WTC11 (cell line): ENCODE measurements at regions not wholly inside any gene's neighbourhood (a gene's known extent, or its start where the extent isn't known, plus 50 kb on each side); places are given as distances from the start of the nearest gene placed in this dataset.

ENCODE experiments used
- ATAC-seq: fragments of 200-7000 bp; cut with Tn5 transposase; 2 replicates; pipeline ENCODE4 v1.10.0; 2021; ENCODE audit warnings: mild to moderate bottlenecking, moderate library complexity
- CTCF ChIA-PET: fragments of 300-600 bp; sonication (Branson Sonifier 250); formaldehyde crosslinking; loops from one replicate; lab custom pipeline; 2021; ENCODE audit warnings: antibody characterized with exemption; lab: Charles Lee
- POLR2A ChIA-PET: fragments of 350-600 bp; sonication (Branson Sonifier 250); formaldehyde crosslinking; loops from one replicate; lab custom pipeline; 2021; ENCODE audit warnings: antibody characterized with exemption; lab: Charles Lee
- DNase-seq: peaks from one replicate; pipeline ENCODE4 v3.0.0; 2021; ENCODE audit warnings: low spot score
- H3K27ac Mint-ChIP-seq: 2 replicates; pipeline ENCODE4 v1.8.0; 2021; ENCODE audit warnings: mixed read lengths
- H3K27me3 Mint-ChIP-seq: 2 replicates; pipeline ENCODE4 v1.8.0; 2021; ENCODE audit warnings: low read depth, mild to moderate bottlenecking, moderate library complexity, mixed read lengths
- H3K36me3 Mint-ChIP-seq: 2 replicates; pipeline ENCODE4 v1.8.0; 2021; ENCODE audit warnings: mixed read lengths
- H3K4me1 Mint-ChIP-seq: 2 replicates; pipeline ENCODE4 v1.8.0; 2022; ENCODE audit warnings: mixed read lengths
- H3K4me3 Mint-ChIP-seq: 2 replicates; pipeline ENCODE4 v1.8.0; 2021; ENCODE audit warnings: mild to moderate bottlenecking, moderate library complexity, mixed read lengths
- H3K9me3 Mint-ChIP-seq: 2 replicates; pipeline ENCODE4 v1.8.0; 2021; ENCODE audit warnings: mixed read lengths
- EMX1 ChIP-seq: fragments of 250-450 bp; sonication (Bioruptor Pico); IDR thresholded peaks from 2 replicates; pipeline ENCODE4 v1.8.0; 2021; ENCODE audit warnings: mild to moderate bottlenecking
- NFE2L1 ChIP-seq: sonication (generic); formaldehyde crosslinking; IDR thresholded peaks from 2 replicates; pipeline ENCODE4 v1.8.1; 2023; ENCODE audit warnings: missing genetic modification reagents
- PRRX2 ChIP-seq: fragments of 250-450 bp; sonication (Bioruptor Pico); IDR thresholded peaks from 2 replicates; pipeline ENCODE4 v1.8.0; 2021; ENCODE audit warnings: mild to moderate bottlenecking
- TF ChIP-seq, protein P1 (sequence below): sonication (generic); formaldehyde crosslinking; IDR thresholded peaks from 2 replicates; pipeline ENCODE4 v1.8.0; 2022; ENCODE audit warnings: mild to moderate bottlenecking, missing genetic modification reagents
- TF ChIP-seq, protein P2 (sequence below): fragments of 250-450 bp; sonication (Bioruptor Pico); conservative IDR thresholded peaks from 2 replicates; pipeline ENCODE4 v1.9.0; 2021; ENCODE audit warnings: mild to moderate bottlenecking
- TF ChIP-seq, protein P3 (sequence below): sonication (generic); formaldehyde crosslinking; IDR thresholded peaks from 2 replicates; pipeline ENCODE4 v1.8.0; 2023; ENCODE audit warnings: mild to moderate bottlenecking, missing genetic modification reagents
- TF ChIP-seq, protein P4 (sequence below): fragments of 200-600 bp; IDR thresholded peaks from 2 replicates; pipeline ENCODE4 v1.8.0; 2022; ENCODE audit warnings: antibody characterized with exemption
- TF ChIP-seq, protein P5 (sequence below): sonication (generic); formaldehyde crosslinking; IDR thresholded peaks from 2 replicates; pipeline ENCODE4 v1.8.1; 2022; ENCODE audit warnings: mild to moderate bottlenecking, missing genetic modification reagents, moderate library complexity, borderline replicate concordance
- TF ChIP-seq, protein P6 (sequence below): fragments of 250-450 bp; sonication (Bioruptor Pico); IDR thresholded peaks from 2 replicates; pipeline ENCODE4 v1.9.0; 2021; ENCODE audit warnings: mild to moderate bottlenecking, borderline replicate concordance

DNA sequence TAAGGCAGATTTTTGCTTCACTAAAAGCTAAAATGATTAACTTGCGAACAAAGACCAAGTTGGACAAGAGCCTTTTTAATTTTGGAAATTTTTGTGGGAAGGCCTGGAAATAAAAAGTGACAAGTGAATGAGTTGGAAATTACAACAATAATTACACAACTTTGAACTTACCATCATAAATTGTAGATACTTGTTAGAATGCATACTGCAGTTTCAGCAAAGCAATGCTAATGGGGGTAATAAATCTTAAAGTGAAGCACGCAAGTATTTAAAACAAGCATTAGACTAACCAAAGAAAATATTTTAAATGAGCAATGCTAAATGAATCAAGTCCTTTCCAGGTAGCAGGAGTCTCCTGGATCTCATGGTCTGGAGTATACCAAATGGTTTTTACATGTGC, 83.2 kb upstream of the EYA4 start:
- Mint-ChIP-seq H3K27me3 (no peaks in the 10 kb centered on the region), H3K4me3 (no peak overlapping the region), H3K27ac (no peak overlapping the region), H3K36me3 (peaks cover 9% of the 10 kb centered on the region), H3K4me1 (peaks cover 16% of the 10 kb centered on the region), H3K9me3 (peaks cover 18% of the 10 kb centered on the region)
- DNase-seq (no peak), ATAC-seq (no peak)
- ChIA-PET POLR2A (no interaction called here), CTCF (interaction anchor here (1.2 kb wide), 1 partner anchor 34 kb away, joined by 3 read pairs; no protein-coding TSS in a partner anchor)
- no peak for TF ChIP-seq PRRX2 (CRISPR knock-in tag)
- no peak for TF ChIP-seq NFE2L1
- TF ChIP-seq, protein P1, sequence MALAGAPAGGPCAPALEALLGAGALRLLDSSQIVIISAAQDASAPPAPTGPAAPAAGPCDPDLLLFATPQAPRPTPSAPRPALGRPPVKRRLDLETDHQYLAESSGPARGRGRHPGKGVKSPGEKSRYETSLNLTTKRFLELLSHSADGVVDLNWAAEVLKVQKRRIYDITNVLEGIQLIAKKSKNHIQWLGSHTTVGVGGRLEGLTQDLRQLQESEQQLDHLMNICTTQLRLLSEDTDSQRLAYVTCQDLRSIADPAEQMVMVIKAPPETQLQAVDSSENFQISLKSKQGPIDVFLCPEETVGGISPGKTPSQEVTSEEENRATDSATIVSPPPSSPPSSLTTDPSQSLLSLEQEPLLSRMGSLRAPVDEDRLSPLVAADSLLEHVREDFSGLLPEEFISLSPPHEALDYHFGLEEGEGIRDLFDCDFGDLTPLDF (CRISPR knock-in tag): no peak
- TF ChIP-seq, protein P2, sequence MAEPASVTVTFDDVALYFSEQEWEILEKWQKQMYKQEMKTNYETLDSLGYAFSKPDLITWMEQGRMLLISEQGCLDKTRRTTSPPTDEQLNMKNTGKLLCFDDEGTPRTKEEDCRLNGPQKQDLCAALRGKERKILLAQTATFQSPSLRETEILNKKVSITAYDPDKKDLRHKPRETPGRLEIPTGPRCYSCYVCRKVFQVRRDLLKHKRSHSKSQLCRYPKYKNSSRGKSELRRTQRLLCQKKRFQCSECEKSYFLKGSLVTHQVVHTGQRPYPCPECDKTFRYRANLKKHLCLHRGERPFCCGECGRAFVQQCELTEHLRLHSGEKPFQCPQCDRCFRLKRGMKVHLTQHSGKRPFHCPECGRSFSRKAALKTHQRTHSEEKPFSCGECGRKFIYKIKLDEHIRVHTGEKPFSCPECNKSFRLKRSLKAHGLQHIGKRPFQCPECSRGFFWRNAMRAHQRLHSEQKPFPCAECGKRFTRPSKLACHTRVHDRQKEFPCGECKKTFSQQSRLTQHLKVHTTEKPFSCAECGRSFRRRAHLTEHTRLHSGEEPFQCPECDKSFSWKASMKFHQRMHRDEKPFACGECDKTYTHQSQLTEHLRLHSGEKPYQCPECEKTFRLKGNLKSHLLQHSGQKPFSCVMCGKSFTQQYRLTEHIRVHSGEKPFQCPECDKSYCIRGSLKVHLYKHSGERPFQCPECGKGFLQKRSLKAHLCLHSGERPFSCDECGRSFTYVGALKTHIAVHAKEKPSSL (CRISPR knock-in tag): no peak
- no peak for TF ChIP-seq EMX1 (CRISPR knock-in tag)
- TF ChIP-seq, protein P3, sequence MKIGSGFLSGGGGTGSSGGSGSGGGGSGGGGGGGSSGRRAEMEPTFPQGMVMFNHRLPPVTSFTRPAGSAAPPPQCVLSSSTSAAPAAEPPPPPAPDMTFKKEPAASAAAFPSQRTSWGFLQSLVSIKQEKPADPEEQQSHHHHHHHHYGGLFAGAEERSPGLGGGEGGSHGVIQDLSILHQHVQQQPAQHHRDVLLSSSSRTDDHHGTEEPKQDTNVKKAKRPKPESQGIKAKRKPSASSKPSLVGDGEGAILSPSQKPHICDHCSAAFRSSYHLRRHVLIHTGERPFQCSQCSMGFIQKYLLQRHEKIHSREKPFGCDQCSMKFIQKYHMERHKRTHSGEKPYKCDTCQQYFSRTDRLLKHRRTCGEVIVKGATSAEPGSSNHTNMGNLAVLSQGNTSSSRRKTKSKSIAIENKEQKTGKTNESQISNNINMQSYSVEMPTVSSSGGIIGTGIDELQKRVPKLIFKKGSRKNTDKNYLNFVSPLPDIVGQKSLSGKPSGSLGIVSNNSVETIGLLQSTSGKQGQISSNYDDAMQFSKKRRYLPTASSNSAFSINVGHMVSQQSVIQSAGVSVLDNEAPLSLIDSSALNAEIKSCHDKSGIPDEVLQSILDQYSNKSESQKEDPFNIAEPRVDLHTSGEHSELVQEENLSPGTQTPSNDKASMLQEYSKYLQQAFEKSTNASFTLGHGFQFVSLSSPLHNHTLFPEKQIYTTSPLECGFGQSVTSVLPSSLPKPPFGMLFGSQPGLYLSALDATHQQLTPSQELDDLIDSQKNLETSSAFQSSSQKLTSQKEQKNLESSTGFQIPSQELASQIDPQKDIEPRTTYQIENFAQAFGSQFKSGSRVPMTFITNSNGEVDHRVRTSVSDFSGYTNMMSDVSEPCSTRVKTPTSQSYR (CRISPR knock-in tag): no peak
- TF ChIP-seq, protein P4, sequence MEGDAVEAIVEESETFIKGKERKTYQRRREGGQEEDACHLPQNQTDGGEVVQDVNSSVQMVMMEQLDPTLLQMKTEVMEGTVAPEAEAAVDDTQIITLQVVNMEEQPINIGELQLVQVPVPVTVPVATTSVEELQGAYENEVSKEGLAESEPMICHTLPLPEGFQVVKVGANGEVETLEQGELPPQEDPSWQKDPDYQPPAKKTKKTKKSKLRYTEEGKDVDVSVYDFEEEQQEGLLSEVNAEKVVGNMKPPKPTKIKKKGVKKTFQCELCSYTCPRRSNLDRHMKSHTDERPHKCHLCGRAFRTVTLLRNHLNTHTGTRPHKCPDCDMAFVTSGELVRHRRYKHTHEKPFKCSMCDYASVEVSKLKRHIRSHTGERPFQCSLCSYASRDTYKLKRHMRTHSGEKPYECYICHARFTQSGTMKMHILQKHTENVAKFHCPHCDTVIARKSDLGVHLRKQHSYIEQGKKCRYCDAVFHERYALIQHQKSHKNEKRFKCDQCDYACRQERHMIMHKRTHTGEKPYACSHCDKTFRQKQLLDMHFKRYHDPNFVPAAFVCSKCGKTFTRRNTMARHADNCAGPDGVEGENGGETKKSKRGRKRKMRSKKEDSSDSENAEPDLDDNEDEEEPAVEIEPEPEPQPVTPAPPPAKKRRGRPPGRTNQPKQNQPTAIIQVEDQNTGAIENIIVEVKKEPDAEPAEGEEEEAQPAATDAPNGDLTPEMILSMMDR: no peak

DNA sequence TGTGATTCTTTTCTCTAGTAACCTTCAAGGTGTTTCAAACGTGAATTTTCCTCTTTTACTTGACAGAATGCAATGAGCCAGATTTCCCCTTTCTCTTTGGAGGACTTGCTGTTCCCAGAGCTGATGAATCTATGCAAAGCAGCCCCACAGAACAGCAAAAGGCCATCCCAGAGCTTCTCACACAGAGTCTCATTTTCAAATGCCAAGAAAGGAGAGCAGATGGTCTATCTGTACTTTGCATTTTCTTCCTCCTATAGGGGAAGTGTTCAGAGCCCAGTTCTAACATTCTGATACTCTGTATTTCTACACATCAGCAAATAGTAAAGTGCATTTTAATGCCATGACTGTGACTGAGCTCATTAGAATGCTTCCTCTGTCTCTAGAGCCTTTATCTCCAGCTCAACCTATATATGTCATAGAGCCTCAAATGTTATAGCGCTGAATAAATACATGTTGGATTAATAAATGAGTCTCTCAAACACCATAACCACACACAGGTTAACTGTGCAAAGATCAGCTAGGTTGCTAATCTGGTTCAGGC, 81.8 kb upstream of the EYA4 start:
- Mint-ChIP-seq H3K4me3 (no peak overlapping the region), H3K9me3 (peaks cover 11% of the 10 kb centered on the region), H3K36me3 (peaks cover 5% of the 10 kb centered on the region; the same call in 1 of the 2 replicates), H3K27ac (no peak overlapping the region), H3K4me1 (peaks cover 16% of the 10 kb centered on the region), H3K27me3 (no peaks in the 10 kb centered on the region)
- no peak for ATAC-seq
- ChIA-PET CTCF (interaction anchor here (1.1 kb wide), 1 partner anchor 14 kb away, joined by 3 read pairs; no protein-coding TSS in a partner anchor), POLR2A (no interaction called here)
- TF ChIP-seq, protein P5, sequence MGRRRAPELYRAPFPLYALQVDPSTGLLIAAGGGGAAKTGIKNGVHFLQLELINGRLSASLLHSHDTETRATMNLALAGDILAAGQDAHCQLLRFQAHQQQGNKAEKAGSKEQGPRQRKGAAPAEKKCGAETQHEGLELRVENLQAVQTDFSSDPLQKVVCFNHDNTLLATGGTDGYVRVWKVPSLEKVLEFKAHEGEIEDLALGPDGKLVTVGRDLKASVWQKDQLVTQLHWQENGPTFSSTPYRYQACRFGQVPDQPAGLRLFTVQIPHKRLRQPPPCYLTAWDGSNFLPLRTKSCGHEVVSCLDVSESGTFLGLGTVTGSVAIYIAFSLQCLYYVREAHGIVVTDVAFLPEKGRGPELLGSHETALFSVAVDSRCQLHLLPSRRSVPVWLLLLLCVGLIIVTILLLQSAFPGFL (CRISPR knock-in tag): no peak
- TF ChIP-seq, protein P6, sequence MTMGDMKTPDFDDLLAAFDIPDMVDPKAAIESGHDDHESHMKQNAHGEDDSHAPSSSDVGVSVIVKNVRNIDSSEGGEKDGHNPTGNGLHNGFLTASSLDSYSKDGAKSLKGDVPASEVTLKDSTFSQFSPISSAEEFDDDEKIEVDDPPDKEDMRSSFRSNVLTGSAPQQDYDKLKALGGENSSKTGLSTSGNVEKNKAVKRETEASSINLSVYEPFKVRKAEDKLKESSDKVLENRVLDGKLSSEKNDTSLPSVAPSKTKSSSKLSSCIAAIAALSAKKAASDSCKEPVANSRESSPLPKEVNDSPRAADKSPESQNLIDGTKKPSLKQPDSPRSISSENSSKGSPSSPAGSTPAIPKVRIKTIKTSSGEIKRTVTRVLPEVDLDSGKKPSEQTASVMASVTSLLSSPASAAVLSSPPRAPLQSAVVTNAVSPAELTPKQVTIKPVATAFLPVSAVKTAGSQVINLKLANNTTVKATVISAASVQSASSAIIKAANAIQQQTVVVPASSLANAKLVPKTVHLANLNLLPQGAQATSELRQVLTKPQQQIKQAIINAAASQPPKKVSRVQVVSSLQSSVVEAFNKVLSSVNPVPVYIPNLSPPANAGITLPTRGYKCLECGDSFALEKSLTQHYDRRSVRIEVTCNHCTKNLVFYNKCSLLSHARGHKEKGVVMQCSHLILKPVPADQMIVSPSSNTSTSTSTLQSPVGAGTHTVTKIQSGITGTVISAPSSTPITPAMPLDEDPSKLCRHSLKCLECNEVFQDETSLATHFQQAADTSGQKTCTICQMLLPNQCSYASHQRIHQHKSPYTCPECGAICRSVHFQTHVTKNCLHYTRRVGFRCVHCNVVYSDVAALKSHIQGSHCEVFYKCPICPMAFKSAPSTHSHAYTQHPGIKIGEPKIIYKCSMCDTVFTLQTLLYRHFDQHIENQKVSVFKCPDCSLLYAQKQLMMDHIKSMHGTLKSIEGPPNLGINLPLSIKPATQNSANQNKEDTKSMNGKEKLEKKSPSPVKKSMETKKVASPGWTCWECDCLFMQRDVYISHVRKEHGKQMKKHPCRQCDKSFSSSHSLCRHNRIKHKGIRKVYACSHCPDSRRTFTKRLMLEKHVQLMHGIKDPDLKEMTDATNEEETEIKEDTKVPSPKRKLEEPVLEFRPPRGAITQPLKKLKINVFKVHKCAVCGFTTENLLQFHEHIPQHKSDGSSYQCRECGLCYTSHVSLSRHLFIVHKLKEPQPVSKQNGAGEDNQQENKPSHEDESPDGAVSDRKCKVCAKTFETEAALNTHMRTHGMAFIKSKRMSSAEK (CRISPR knock-in tag): no peak
- DNase-seq: no peak
